ENCODE measurements at regions not wholly inside any gene's neighbourhood (a gene's known extent, or its start where the extent isn't known, plus 50 kb on each side); places are given as distances from the start of the nearest gene placed in this dataset.

GRCh38 chr13:59099182-59099974, 1064.3 kb downstream of the DIAPH3 start:
- Histone ChIP-seq H3K27ac (ENCODE audit: low read depth in 2 of 2, low read length in 1 of 2) (no peak overlapping the region), H3K36me3 (replicated peaks in 1 of 2; ENCODE audit: control insufficient read depth in 1 of 2, insufficient read depth in 2 of 2, low read length in 1 of 2) (no peaks in the 10 kb centered on the region), H4K20me1 (ENCODE audit: insufficient read depth) (no peaks in the 10 kb centered on the region), H3K27me3 (ENCODE audit: insufficient read depth) (no peaks in the 10 kb centered on the region), H3K9me2 (no peaks in the 10 kb centered on the region), H3K4me3 (ENCODE audit: low read depth in 2 of 2, low read length in 1 of 2) (no peak overlapping the region), H2AFZ (ENCODE audit: low read depth) (no peak overlapping the region), H3K9me3 (no peaks in the 10 kb centered on the region), H3K79me2 (ENCODE audit: insufficient read depth) (no peaks in the 10 kb centered on the region), H3F3A (replicated peaks; ENCODE audit: insufficient read depth) (no peaks in the 10 kb centered on the region), H3K4me1 (ENCODE audit: control insufficient read depth in 1 of 2, insufficient read depth in 2 of 2, low read depth in 1 of 2, low read length in 1 of 2) (peaks cover 0 to 12% of the 10 kb centered on the region in 2 experiments; a peak in 1 of 4 replicates), H3K4me2 (no peak overlapping the region), H3K9ac (no peak overlapping the region)
- ChIA-PET CTCF (no interaction called here), POLR2A (no interaction called here)
- no peak for DNase-seq
- 76% methylated on average over 6 of the region's 6 CpGs for WGBS (ENCODE audit: low lambda C conversion rate)
- TF ChIP-seq REST (IDR thresholded peaks at IDR 0.05; ENCODE audit: low read depth, low read length) (no peak), NFIC (IDR thresholded peaks at IDR 0.05; ENCODE audit: borderline replicate concordance) (no peak), FOXM1 (IDR thresholded peaks at IDR 0.05; ENCODE audit: low read depth) (no peak), GATA2 (CRISPR knock-in tag; IDR thresholded peaks at IDR 0.05) (no peak), USF1 (IDR thresholded peaks at IDR 0.05; ENCODE audit: borderline replicate concordance, low read depth) (no peak), RXRA (IDR thresholded peaks at IDR 0.05; ENCODE audit: borderline replicate concordance, low read depth) (no peak), FOXJ3 (CRISPR knock-in tag; IDR thresholded peaks at IDR 0.05) (no peak), CTCF (IDR thresholded peaks at IDR 0.05) (no peak), FOSL2 (IDR thresholded peaks at IDR 0.05; ENCODE audit: borderline replicate concordance, low read depth) (no peak)
